ENCODE measurements at regions not wholly inside any gene's neighbourhood (a gene's known extent, or its start where the extent isn't known, plus 50 kb on each side); places are given as distances from the start of the nearest gene placed in this dataset.

GRCh38 chr6:82741996-82742385, 323.6 kb downstream of the UBE3D start:
- Histone ChIP-seq H3K4me3 (no peak overlapping the region), H3K27ac (no peak overlapping the region), H3K4me1 (replicated peaks in 1 of 2) (no peaks in the 10 kb centered on the region), H3K27me3 (no peaks in the 10 kb centered on the region), H3K9me3 (replicated peaks in 1 of 3) (no peaks in the 10 kb centered on the region), H3K36me3 (replicated peaks in 1 of 2) (no peaks in the 10 kb centered on the region)
- no peak for DNase-seq
- TF ChIP-seq, protein P1, sequence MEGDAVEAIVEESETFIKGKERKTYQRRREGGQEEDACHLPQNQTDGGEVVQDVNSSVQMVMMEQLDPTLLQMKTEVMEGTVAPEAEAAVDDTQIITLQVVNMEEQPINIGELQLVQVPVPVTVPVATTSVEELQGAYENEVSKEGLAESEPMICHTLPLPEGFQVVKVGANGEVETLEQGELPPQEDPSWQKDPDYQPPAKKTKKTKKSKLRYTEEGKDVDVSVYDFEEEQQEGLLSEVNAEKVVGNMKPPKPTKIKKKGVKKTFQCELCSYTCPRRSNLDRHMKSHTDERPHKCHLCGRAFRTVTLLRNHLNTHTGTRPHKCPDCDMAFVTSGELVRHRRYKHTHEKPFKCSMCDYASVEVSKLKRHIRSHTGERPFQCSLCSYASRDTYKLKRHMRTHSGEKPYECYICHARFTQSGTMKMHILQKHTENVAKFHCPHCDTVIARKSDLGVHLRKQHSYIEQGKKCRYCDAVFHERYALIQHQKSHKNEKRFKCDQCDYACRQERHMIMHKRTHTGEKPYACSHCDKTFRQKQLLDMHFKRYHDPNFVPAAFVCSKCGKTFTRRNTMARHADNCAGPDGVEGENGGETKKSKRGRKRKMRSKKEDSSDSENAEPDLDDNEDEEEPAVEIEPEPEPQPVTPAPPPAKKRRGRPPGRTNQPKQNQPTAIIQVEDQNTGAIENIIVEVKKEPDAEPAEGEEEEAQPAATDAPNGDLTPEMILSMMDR (IDR thresholded peaks at IDR 0.05) = no peak
- TF ChIP-seq POLR2A (IDR thresholded peaks at IDR 0.05) = no peak
- WGBS, 4 donors = 43 to 60% (median 55%) methylated on average over 1 to 3 of the region's 3 CpGs
- intact Hi-C loops (cut with DNase I) = no loop called here

DNA sequence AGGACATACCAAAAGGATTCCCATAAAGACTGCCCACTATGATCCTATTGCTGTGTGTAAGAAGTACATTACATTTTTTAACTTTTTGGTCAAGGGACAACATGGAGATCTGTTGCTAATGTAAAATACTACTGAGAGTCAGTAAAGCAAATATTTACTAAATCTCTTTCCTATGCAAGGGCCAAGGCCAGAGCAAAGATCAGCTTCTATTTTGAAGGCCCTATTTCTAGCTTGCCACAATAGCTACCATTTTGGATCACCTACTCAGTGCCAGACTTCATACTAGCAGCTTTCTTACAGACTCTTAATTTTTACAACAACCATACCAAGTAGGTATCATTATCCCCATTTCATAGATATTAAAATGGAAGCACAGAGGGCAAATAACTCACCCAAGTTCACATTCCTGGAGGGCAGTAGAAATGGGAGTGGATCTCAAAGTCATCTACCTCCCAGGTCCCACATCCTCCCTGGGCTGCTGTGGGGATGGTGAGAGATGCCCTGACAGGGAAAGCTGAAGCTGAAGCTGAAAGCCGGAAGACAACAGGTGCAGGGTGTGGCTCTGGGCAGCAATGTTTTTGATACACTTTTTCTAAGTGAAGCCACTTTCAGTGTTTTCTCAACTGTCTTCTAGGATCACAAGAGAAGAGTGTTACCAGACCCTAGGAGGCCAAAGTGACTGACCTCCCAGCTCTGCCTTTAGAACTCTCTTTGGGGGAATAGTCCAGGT, 321.2 kb downstream of the UBE3D start:
- no peak for TF ChIP-seq POLR2A (IDR thresholded peaks at IDR 0.05)
- TF ChIP-seq, protein P1 (IDR thresholded peaks at IDR 0.05) = no peak
- Histone ChIP-seq H3K4me1 (replicated peaks in 1 of 2) (no peaks in the 10 kb centered on the region), H3K27me3 (no peaks in the 10 kb centered on the region), H3K27ac (no peak overlapping the region), H3K4me3 (no peak overlapping the region), H3K9me3 (replicated peaks in 1 of 3) (no peaks in the 10 kb centered on the region), H3K36me3 (replicated peaks in 1 of 2) (no peaks in the 10 kb centered on the region)
- DNase-seq = no peak
- WGBS, 4 donors = 88 to 100% (median 96%) methylated on average over 1 of the region's 1 CpG
- intact Hi-C loops (cut with DNase I) = no loop called here

- intact Hi-C loops (cut with DNase I) = no loop called here
- 54 to 61% (median 59%) methylated on average over 4 of the region's 4 CpGs for WGBS, 4 donors
Measured at GRCh38 chr6:82750556-82750955, 315.1 kb downstream of the UBE3D start.

DNA sequence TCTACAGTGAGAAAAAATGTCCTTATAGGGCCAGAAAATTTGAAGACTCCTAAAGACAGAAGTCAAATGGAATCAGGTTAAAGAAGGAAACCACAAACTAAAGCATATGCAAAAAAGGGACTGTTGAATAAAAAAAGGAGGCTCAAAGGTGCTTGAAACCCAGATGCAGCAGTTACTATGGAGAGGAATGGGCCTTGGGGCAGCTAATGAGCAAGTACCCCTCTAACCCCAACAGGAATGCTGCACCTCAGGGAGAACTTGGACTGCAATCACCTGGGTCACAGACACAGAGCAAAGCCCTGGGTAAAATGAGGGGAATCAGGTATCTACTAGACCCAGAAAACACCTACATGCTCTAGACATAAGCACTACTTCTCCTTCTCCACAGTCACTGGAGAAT, 313.9 kb downstream of the UBE3D start:
- Histone ChIP-seq H3K9me3 (replicated peaks in 1 of 3) (no peaks in the 10 kb centered on the region), H3K36me3 (replicated peaks in 1 of 2) (no peaks in the 10 kb centered on the region), H3K27ac (no peak overlapping the region), H3K27me3 (no peaks in the 10 kb centered on the region), H3K4me3 (no peak overlapping the region), H3K4me1 (replicated peaks in 1 of 2) (no peaks in the 10 kb centered on the region)
- DNase-seq = no peak
- no peak for TF ChIP-seq POLR2A (IDR thresholded peaks at IDR 0.05)
- TF ChIP-seq, protein P1 (IDR thresholded peaks at IDR 0.05) = no peak
- intact Hi-C loops (cut with DNase I) = no loop called here

More at GRCh38 chr6:82750556-82750955, 315.1 kb downstream of the UBE3D start:
- no peak for DNase-seq
- Histone ChIP-seq H3K27me3 (no peaks in the 10 kb centered on the region), H3K27ac (no peak overlapping the region), H3K9me3 (replicated peaks in 1 of 3) (no peaks in the 10 kb centered on the region), H3K4me1 (replicated peaks in 1 of 2) (no peaks in the 10 kb centered on the region), H3K4me3 (no peak overlapping the region), H3K36me3 (replicated peaks in 1 of 2) (no peaks in the 10 kb centered on the region)
- TF ChIP-seq, protein P1 (IDR thresholded peaks at IDR 0.05) = no peak
- no peak for TF ChIP-seq POLR2A (IDR thresholded peaks at IDR 0.05)
